ENCODE measurements at regions not wholly inside any gene's neighbourhood (a gene's known extent, or its start where the extent isn't known, plus 50 kb on each side); places are given as distances from the start of the nearest gene placed in this dataset.

- ATAC-seq (ENCODE audit: low read depth), result no peak
- no peaks in the 10 kb centered on the region for H3K27me3 Mint-ChIP-seq
- H3K4me3 Mint-ChIP-seq, result no peak overlapping the region
- H3K27ac Mint-ChIP-seq, result no peak overlapping the region
- H3K4me1 Mint-ChIP-seq, result no peaks in the 10 kb centered on the region
- no peak for DNase-seq (ENCODE audit: low spot score in 2 of 2)
- H3K36me3 Mint-ChIP-seq, result no peaks in the 10 kb centered on the region
- peaks cover 6% of the 10 kb centered on the region for H3K9me3 Mint-ChIP-seq
Measured at GRCh38 chr14:38404616-38405015, 148.7 kb upstream of the CLEC14A start.

GRCh38 chr14:38404100-38404541, 148.2 kb upstream of the CLEC14A start:
- DNase-seq (ENCODE audit: low spot score in 2 of 2) (no peak), ATAC-seq (ENCODE audit: low read depth) (no peak)
- Mint-ChIP-seq H3K4me3 (no peak overlapping the region), H3K4me1 (no peaks in the 10 kb centered on the region), H3K27me3 (no peaks in the 10 kb centered on the region), H3K9me3 (peaks cover 7% of the 10 kb centered on the region), H3K36me3 (no peaks in the 10 kb centered on the region), H3K27ac (no peak overlapping the region)

DNA sequence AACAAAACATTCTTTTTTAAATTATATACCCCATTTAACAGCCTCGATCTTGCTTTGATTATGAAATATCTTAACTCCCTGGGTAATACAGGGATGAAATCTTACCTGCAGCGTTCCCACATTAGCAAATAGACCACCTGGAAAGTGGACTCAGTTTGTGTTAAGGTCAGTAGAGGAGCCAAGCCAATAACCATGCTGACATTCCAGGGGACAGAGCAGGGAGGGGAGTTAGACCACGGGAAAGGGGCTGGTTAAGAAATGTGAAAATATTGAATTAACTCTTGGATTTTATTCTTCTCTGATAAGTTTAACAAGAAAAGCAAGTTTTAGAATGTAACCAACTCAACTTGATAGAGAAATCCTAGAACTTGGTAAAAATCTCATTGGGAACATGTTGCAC, 144.9 kb upstream of the CLEC14A start:
- Mint-ChIP-seq H3K4me3 (no peak overlapping the region), H3K27ac (no peak overlapping the region), H3K4me1 (no peaks in the 10 kb centered on the region), H3K27me3 (no peaks in the 10 kb centered on the region), H3K36me3 (no peaks in the 10 kb centered on the region), H3K9me3 (peaks cover 9% of the 10 kb centered on the region)
- ATAC-seq (ENCODE audit: low read depth), result no peak
- no peak for DNase-seq (ENCODE audit: low spot score in 2 of 2)

DNA sequence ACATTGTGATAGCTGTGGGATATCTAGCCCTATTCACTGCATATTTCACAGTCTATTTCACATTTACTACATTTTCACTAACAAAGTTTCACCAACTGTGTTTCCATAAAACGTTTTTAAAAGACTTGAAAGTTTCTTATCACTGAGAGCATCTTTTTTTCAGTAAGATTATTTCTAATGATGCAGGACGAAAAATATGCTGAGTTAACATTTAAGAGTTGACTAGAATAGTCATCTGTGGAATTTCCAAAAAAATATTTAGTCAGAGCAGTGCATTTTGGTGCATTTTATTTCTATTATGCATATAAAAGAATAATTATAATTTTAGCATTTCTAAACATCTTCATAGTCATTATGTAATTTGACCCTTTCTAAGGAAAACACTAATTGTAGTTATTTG, 143.8 kb upstream of the CLEC14A start:
- ATAC-seq (ENCODE audit: low read depth), result no peak
- Mint-ChIP-seq H3K36me3 (no peaks in the 10 kb centered on the region), H3K27me3 (no peaks in the 10 kb centered on the region), H3K27ac (no peak overlapping the region), H3K4me1 (no peaks in the 10 kb centered on the region), H3K4me3 (no peak overlapping the region), H3K9me3 (peaks cover 10% of the 10 kb centered on the region)
- no peak for DNase-seq (ENCODE audit: low spot score in 2 of 2)

- Mint-ChIP-seq H3K4me1 (no peaks in the 10 kb centered on the region), H3K36me3 (no peaks in the 10 kb centered on the region), H3K4me3 (no peak overlapping the region), H3K27me3 (no peaks in the 10 kb centered on the region), H3K9me3 (peaks cover 11% of the 10 kb centered on the region), H3K27ac (no peak overlapping the region)
- DNase-seq (ENCODE audit: low spot score in 2 of 2), result no peak
- no peak for ATAC-seq (ENCODE audit: low read depth)
Measured at GRCh38 chr14:38394767-38395166, 138.9 kb upstream of the CLEC14A start.

GRCh38 chr14:38394064-38394463, 138.2 kb upstream of the CLEC14A start:
- peaks cover 10% of the 10 kb centered on the region for H3K9me3 Mint-ChIP-seq
- no peaks in the 10 kb centered on the region for H3K27me3 Mint-ChIP-seq
- DNase-seq (ENCODE audit: low spot score in 2 of 2), result no peak
- H3K27ac Mint-ChIP-seq, result no peak overlapping the region
- no peaks in the 10 kb centered on the region for H3K4me1 Mint-ChIP-seq
- no peaks in the 10 kb centered on the region for H3K36me3 Mint-ChIP-seq
- no peak for ATAC-seq (ENCODE audit: low read depth)
- no peak overlapping the region for H3K4me3 Mint-ChIP-seq

- DNase-seq (ENCODE audit: low spot score in 2 of 2) (no peak), ATAC-seq (ENCODE audit: low read depth) (no peak)
- H3K36me3 Mint-ChIP-seq, result no peaks in the 10 kb centered on the region
- no peak overlapping the region for H3K4me3 Mint-ChIP-seq
- no peak overlapping the region for H3K27ac Mint-ChIP-seq
- H3K4me1 Mint-ChIP-seq, result no peaks in the 10 kb centered on the region
- H3K27me3 Mint-ChIP-seq, result no peaks in the 10 kb centered on the region
- peaks cover 11% of the 10 kb centered on the region for H3K9me3 Mint-ChIP-seq
Measured at GRCh38 chr14:38391334-38391733, 135.4 kb upstream of the CLEC14A start.

- no peak overlapping the region for H3K4me3 Mint-ChIP-seq
- H3K9me3 Mint-ChIP-seq, result peaks cover 7% of the 10 kb centered on the region
- H3K4me1 Mint-ChIP-seq, result no peaks in the 10 kb centered on the region
- ATAC-seq (ENCODE audit: low read depth) (no peak), DNase-seq (ENCODE audit: low spot score in 2 of 2) (no peak)
- no peaks in the 10 kb centered on the region for H3K36me3 Mint-ChIP-seq
- H3K27ac Mint-ChIP-seq, result no peak overlapping the region
- H3K27me3 Mint-ChIP-seq, result no peaks in the 10 kb centered on the region
Measured at GRCh38 chr14:38389681-38390080, 133.8 kb upstream of the CLEC14A start.

DNA sequence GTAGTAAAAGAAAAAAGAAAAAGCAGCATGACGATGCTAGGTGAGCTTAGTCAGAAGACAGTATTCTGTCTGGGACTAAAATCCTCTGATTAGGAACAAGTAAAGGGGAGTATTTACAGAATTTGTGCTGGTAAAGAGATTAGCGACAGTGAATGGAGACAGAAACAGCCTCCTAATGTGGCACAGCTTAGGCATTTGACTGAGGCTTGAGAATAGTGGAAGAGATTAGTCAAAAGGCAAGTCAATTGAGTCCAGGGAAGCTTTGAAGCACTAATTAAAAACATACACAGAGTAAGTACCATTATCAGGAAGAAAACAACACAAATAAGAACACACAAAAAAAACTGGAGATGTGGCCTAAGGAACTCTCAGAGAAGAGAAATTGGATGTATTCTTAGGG, 131.9 kb upstream of the CLEC14A start:
- Mint-ChIP-seq H3K4me1 (no peaks in the 10 kb centered on the region), H3K9me3 (peaks cover 5% of the 10 kb centered on the region), H3K27ac (no peak overlapping the region), H3K36me3 (no peaks in the 10 kb centered on the region), H3K4me3 (no peak overlapping the region), H3K27me3 (no peaks in the 10 kb centered on the region)
- ATAC-seq (ENCODE audit: low read depth) (no peak), DNase-seq (ENCODE audit: low spot score in 2 of 2) (no peak)

- H3K9me3 Mint-ChIP-seq, result peaks cover 1% of the 10 kb centered on the region
Measured at GRCh38 chr14:38385836-38386235, 129.9 kb upstream of the CLEC14A start.

DNA sequence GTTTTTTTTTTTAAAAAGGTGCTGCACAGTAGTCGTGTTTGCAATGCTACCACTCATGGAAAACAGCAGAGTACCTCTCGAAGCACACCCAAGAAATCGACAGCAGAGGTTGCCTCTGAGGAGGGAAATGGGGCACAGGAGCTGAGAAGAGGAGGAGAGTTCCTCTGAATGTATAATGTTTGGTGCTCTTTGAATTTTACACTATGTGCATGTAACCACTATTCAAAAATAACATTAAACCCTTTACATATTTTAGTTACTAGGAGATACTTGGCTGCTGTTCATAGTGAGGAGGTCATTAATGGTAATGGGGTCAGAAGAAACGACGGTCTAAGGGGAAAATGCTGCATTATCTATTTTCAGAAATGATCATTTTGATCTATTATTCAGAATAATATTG, 129.4 kb upstream of the CLEC14A start:
- peaks cover 1% of the 10 kb centered on the region for H3K9me3 Mint-ChIP-seq
- DNase-seq (ENCODE audit: low spot score in 2 of 2) (no peak), ATAC-seq (ENCODE audit: low read depth) (no peak)

More at GRCh38 chr14:38385836-38386235, 129.9 kb upstream of the CLEC14A start:
- Mint-ChIP-seq H3K4me1 (no peaks in the 10 kb centered on the region), H3K27me3 (no peaks in the 10 kb centered on the region), H3K4me3 (no peak overlapping the region), H3K27ac (no peak overlapping the region), H3K36me3 (no peaks in the 10 kb centered on the region)
- ATAC-seq (ENCODE audit: low read depth) (no peak), DNase-seq (ENCODE audit: low spot score in 2 of 2) (no peak)

GRCh38 chr14:38384741-38385140, 128.8 kb upstream of the CLEC14A start:
- no peak for ATAC-seq (ENCODE audit: low read depth)
- DNase-seq (ENCODE audit: low spot score in 2 of 2), result no peak
- H3K4me1 Mint-ChIP-seq, result no peaks in the 10 kb centered on the region
- H3K27ac Mint-ChIP-seq, result no peak overlapping the region
- no peak overlapping the region for H3K4me3 Mint-ChIP-seq
- H3K27me3 Mint-ChIP-seq, result no peaks in the 10 kb centered on the region
- no peaks in the 10 kb centered on the region for H3K36me3 Mint-ChIP-seq
- H3K9me3 Mint-ChIP-seq, result peaks cover 1% of the 10 kb centered on the region

More for the DNA sequence above, 129.4 kb upstream of the CLEC14A start:
- Mint-ChIP-seq H3K36me3 (no peaks in the 10 kb centered on the region), H3K4me1 (no peaks in the 10 kb centered on the region), H3K27me3 (no peaks in the 10 kb centered on the region), H3K4me3 (no peak overlapping the region), H3K27ac (no peak overlapping the region)

GRCh38 chr14:38367922-38368321, 112.0 kb upstream of the CLEC14A start:
- DNase-seq (ENCODE audit: low spot score in 2 of 2) (no peak), ATAC-seq (ENCODE audit: low read depth) (no peak)
- peaks cover 9% of the 10 kb centered on the region for H3K9me3 Mint-ChIP-seq
- no peak overlapping the region for H3K4me3 Mint-ChIP-seq
- no peaks in the 10 kb centered on the region for H3K36me3 Mint-ChIP-seq
- no peaks in the 10 kb centered on the region for H3K27me3 Mint-ChIP-seq
- no peak overlapping the region for H3K27ac Mint-ChIP-seq
- H3K4me1 Mint-ChIP-seq, result no peaks in the 10 kb centered on the region

GRCh38 chr14:38366374-38366773, 110.5 kb upstream of the CLEC14A start:
- Mint-ChIP-seq H3K4me1 (no peaks in the 10 kb centered on the region), H3K4me3 (no peak overlapping the region), H3K36me3 (no peaks in the 10 kb centered on the region), H3K27ac (no peak overlapping the region), H3K27me3 (no peaks in the 10 kb centered on the region), H3K9me3 (peaks cover 6% of the 10 kb centered on the region)
- DNase-seq (ENCODE audit: low spot score in 2 of 2) (no peak), ATAC-seq (ENCODE audit: low read depth) (no peak)

GRCh38 chr14:38363217-38363616, 107.3 kb upstream of the CLEC14A start:
- no peaks in the 10 kb centered on the region for H3K4me1 Mint-ChIP-seq
- no peak overlapping the region for H3K27ac Mint-ChIP-seq
- ATAC-seq (ENCODE audit: low read depth) (no peak), DNase-seq (ENCODE audit: low spot score in 2 of 2) (no peak)
- H3K9me3 Mint-ChIP-seq, result peaks cover 6% of the 10 kb centered on the region
- H3K4me3 Mint-ChIP-seq, result no peak overlapping the region
- no peaks in the 10 kb centered on the region for H3K36me3 Mint-ChIP-seq
- no peaks in the 10 kb centered on the region for H3K27me3 Mint-ChIP-seq
